IPS DF 19.7 (cell line): ENCODE measurements at regions not wholly inside any gene's neighbourhood (a gene's known extent, or its start where the extent isn't known, plus 50 kb on each side); places are given as distances from the start of the nearest gene placed in this dataset.
A peak's percentile ranks its signal among the peaks of the same experiment; 100 is the strongest.

Experiments
- DNase-seq: peaks from one replicate; pipeline ENCODE4 v3.0.0-alpha.2; 2013; ENCODE audit warnings: low read depth, low spot score

DNA sequence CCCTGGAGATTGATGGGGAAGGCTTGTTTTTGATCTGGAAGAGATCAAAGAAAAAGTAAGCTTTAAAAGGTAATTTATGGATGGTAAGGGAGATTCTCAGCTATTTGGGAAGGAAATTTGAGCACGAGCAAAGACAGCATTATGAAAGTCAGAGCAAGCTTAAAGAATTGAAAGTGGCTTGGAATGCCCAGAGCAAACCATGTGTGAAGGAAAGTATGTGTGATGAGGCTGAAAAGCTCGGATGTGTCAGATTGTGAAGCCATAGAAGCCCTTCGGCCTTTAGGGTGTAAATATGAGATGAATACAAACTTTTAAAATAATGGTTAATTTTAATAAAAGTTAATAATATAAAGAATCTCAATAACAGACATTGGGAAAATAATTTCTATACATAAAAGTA lies 377.4 kb upstream of the DSEL start:
- no peak for DNase-seq

GRCh38 chr18:67876871-67877270 lies 360.4 kb upstream of the DSEL start:
- no peak for DNase-seq

- no peak for DNase-seq
Observed at GRCh38 chr18:67875944-67876343, 359.4 kb upstream of the DSEL start.

DNA sequence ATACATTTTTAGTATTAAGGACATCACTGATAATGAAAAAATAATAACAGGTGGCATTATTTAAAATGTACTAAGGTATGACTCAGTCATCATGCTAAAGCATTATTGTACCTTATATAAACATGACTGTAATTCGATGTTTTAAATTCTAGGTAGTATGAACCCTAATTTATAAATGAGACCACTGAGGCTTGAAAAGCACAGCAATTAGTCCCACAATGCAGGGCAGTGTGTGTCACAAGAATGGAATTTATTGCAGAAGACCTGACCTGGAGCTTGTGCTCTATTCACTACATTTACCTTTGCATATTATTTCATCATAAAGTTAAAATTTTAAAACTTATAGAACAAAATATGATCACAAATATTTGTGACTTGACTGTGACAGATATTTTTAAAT lies 358.5 kb upstream of the DSEL start:
- no peak for DNase-seq

- no peak for DNase-seq
Observed at GRCh38 chr18:67865400-67865799, 348.9 kb upstream of the DSEL start.

DNA sequence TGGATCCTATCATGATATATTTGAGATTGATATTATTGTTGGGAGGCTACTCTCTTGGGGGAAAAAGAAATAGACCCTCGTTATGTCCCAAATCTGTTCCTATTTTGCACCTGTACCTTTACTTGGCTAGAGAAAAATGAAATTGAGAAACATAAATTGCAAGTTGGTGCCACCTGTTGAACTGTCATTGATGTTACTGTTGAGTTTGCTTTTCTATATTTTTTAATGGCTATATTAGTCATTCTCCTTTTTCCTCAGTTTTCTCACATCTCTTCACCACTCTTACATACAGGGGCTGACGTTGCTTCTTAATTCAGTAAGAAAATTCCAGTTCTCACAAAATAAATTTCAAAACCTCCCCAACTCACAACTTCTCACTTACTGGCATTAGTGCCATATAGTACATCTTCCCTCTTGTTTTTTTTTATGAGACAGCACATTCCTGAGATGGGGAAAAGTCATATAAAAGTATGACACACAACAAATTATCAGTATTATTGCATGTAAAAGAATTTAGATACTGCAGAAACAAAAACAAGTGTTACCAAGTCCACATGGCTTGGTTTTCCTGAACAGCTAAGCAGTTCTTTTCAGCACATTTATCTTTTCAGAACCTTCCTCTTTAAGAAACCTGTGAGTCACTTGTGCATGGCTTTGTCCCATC lies 348.3 kb upstream of the DSEL start:
- DNase-seq = no peak

DNA sequence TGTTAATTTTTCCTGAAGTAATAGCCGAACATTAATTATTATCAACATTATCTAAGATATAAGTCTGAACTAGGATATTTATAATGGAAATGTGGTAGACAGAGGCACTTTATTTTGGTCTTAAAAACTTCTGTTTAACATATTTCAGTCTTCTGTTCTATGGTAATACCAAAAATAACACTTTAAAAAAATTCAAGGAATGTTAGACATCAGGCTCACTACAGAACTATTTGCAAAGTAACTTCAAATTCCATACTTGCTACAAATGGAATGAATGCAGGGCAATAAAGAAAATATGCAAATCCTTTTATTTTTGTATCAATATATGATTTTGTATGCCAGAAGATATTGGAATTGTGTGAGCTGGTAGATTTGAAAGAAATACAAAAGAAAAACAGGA lies 345.5 kb upstream of the DSEL start:
- no peak for DNase-seq

GRCh38 chr18:67854340-67854739 lies 337.8 kb upstream of the DSEL start:
- no peak for DNase-seq

DNA sequence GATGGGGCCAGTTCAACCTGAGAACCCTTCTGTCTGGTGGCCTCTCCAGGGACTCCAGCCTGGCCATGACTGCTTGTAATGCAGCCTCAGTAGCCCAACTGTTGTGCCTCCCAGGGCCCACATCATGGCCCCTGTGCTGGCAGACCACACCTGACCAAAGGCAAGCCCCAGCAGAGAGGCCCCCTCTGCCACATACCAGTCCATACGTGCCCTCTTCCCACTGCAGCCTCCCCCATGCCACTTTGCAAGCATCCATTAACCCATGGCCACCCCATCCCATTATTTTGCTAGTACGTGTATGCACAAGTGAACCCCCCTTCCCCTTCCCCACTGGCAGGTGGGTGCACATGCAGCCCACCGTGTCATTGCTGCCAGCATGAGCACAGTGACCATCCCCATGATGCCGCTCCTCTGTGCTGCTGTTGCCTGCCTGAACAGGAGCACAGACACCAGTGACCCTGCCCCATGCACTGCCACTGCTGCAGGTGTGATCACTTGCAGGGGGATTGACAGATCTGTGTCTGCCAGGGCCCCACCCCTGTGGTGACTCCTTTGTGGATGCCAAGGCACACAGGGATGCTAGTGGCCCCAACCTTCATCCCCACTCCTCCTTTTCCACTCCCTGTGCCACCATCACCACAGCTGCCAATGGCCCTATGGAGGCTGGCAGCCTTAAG lies 330.0 kb upstream of the DSEL start:
- no peak for DNase-seq

DNA sequence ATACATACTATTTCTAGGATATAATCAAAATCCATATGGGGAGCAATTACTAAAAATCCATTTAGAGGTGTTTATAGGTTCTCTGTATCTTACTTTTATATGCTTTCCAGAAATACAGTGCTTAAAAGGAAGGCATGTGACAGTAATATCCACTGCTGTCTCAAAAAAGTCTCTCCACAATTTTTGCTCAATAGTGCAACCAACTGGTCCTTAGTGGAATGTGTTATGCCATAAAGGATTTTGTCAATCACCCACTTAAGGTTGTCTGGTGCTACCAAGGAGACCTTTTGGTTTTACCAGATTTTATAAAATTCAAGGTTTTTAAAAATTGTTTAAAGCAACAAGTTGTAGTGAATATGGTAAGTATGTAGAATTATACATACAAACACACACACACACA lies 328.5 kb upstream of the DSEL start:
- no peak for DNase-seq

DNA sequence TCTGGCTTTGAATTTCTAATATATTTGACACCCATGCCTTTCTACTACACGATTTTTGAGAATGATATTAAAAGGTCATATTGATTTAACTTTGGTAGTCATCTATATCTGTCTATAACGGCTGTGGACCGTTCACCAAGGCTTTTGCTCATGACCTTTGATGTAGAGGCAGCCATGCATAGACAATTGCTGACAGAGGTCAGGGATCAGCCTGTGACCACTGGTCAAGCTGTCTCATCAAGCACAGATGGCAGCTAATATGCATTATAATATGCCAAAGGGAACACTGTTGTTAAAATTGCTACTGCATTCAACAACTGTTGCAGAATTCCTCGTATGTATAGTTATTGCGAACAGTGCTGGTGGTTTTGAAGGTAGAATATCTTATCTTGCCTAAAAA lies 323.9 kb upstream of the DSEL start:
- no peak for DNase-seq

GRCh38 chr18:67818432-67818831 lies 301.9 kb upstream of the DSEL start:
- DNase-seq = no peak

- no peak for DNase-seq
Observed at GRCh38 chr18:67815280-67815679, 298.8 kb upstream of the DSEL start.

DNA sequence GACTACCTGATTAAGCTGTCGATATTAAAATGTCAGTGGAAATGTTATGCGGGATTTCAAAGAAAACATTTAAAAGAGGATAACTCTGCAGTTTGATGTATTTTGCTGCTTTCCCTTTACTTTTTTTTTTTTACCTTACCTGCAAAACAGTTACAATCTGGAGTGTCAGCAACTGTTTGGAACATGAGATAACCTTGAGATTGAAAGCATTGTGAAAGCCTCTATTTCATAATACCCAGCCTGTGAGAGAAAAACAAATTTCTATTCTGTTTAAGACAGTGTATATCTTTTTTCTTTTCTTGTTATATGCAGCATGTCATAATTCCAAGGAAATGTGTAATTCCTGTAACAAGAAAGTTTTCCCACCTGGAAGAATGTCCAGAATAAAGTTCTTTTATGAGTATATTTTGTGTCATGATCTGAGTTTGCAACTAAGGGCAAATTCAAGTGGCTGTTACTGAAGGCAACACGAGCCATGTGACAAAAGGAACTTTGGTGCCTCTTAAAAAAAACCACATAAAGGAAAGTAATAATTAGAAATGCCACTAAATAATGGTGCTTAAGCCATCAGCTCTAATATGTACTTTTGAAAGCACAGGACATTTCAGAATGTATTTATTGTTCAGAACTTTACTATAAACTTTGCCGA lies 297.0 kb upstream of the DSEL start:
- DNase-seq = no peak

- peak; percentile 40 for DNase-seq
Observed at GRCh38 chr18:67805261-67805660, 288.7 kb upstream of the DSEL start.

- DNase-seq = no peak
Observed at GRCh38 chr18:67794521-67794920, 278.0 kb upstream of the DSEL start.

DNA sequence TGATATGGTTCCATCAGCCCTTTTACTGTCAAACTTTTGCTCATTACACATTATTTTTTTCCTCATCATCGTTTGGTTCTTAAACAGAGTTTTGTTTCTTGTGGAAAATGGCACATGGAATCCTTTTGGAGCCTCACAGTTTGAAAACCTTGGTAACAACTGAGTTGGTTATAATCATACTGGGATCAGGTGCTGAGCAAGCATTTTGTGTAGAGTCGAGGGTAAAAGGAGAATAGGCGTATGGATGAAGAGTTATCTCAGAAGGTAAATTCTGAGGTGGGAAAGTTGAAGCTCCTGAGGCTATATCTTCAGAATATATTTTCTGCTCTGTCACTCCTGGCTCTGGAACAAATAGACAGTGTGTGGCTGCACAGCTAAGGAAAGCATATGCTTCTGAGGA lies 274.0 kb upstream of the DSEL start:
- DNase-seq = no peak

DNA sequence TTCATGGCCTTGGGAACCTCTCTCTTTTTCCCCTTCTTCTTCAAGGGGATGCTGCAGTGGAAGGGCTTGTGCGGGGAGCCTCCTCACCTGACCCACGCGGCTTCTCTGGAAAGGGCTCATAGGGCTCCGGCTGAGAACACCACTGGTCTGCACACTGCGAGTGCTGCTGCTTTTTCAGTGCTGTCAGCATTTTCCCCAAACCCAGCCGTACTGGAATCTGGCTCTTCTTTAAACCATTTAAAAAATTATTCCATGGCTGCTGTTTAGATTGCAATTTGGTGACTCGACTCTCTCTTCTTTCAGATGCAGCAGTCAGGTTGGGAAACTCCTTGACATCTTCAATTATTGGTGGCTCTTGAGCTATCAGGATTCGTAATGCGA lies 272.6 kb upstream of the DSEL start:
- DNase-seq = no peak

DNA sequence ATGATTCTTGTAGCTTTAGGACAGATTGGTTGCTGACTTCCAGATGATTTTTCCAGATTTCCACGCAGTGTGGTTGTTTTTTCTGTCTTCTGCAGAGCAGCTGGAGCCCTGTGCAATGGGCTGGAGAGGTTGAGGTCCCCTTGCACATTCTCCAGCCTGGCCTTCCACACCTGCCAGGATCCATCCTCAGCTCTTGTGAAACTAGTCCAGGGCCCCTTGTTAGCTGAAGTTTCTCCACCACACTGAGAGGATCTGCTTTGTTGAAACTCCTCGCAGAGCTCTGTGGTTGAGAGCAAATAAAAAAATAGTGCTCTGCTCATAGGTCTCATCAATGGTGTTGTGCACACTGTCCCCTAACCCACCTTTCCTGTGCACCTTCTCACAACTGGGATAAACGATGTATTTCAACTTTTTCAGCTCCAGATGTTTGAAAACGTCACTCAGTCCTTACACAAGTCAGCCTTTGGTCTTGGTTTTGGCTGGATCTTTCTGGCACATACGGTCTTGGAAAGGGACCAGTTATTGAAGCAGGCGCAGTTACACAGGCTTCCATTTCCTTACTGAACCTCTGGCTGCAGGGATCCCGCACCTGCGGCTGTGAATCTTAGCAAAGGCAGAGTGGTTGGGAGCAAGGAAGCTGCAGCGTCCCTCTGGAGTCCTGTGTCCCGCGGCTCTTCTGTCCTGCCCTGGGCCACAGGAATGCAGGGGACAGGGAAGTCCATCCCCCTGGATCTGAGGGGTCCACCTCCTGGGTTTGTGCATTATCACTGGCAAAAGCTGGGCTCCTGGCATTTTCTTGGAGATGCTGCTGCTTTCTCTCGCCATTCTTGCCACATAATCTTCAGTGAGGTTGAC lies 272.0 kb upstream of the DSEL start:
- DNase-seq = no peak

- DNase-seq = no peak
Observed at GRCh38 chr18:67783196-67783946, 266.9 kb upstream of the DSEL start.

GRCh38 chr18:67778016-67778415 lies 261.5 kb upstream of the DSEL start:
- DNase-seq = no peak

DNA sequence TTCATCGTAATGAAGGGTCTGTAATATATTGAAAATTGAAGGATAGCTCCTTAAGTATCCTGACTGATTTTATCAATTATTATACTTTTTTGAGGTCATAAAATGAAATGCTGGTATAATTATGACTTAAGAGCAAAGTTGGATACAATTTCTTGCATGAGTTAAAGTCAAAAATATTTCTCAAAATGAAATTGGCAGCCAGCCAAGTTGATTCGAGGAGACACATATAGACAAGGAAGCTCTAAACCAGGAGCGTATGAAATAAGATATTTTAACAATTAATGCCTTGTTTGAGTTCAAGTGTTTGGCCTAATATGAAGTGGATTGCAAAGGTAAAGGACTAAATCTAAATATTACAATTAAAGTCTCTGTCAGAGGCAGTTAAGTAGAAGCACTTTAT lies 260.4 kb upstream of the DSEL start:
- no peak for DNase-seq
